H1 (cell line): ENCODE measurements at regions not wholly inside any gene's neighbourhood (a gene's known extent, or its start where the extent isn't known, plus 50 kb on each side); places are given as distances from the start of the nearest gene placed in this dataset.

ENCODE experiments used
- CTCF ChIA-PET: fragments of 300-600 bp; sonication (Branson Sonifier 250); formaldehyde crosslinking; loops from one replicate; lab custom pipeline; 2021; ENCODE audit not compliant: partially characterized antibody; lab: Charles Lee
- POLR2A ChIA-PET: fragments of 300-600 bp; sonication (Branson Sonifier 250); formaldehyde crosslinking; loops from one replicate; lab custom pipeline; 2021; ENCODE audit warnings: inconsistent platforms; ENCODE audit not compliant: partially characterized antibody; lab: Charles Lee
- DNase-seq, 2 experiments: peaks; one replicate each; pipeline versions ENCODE4 v3.0.0 to v3.0.0-alpha.2; 2010 to 2022; ENCODE audit warnings: low spot score in 2 of 2, low read depth in 1 of 2, mixed read lengths in 1 of 2
- FAIRE-seq: peaks from 2 replicates; lab custom pipeline; 2011; peaks lifted over from hg19 to GRCh38; lab: Jason Lieb, UNC
- H2AFZ ChIP-seq: 2 replicates; pipeline ENCODE4 v1.8.1; 2012; ENCODE audit warnings: low read length, inconsistent platforms
- H2AK5ac ChIP-seq: 2 replicates; pipeline ENCODE4 v1.6.1; 2013; ENCODE audit warnings: low read depth, low read length
- H2BK120ac ChIP-seq: replicated peaks from 2 replicates; pipeline ENCODE3; 2013; ENCODE audit warnings: low read depth, low read length, inconsistent platforms
- H2BK12ac ChIP-seq: 2 replicates; pipeline ENCODE4 v1.6.1; 2013; ENCODE audit warnings: low read depth, low read length
- H2BK15ac ChIP-seq: 2 replicates; pipeline ENCODE4 v1.6.1; 2013; ENCODE audit warnings: low read length
- H2BK20ac ChIP-seq: 2 replicates; pipeline ENCODE4 v1.6.1; 2013; ENCODE audit warnings: low read length
- H2BK5ac ChIP-seq: 2 replicates; pipeline ENCODE4 v1.6.1; 2013; ENCODE audit warnings: low read depth, low read length
- H3K14ac ChIP-seq: 2 replicates; pipeline ENCODE4 v1.6.1; 2013; ENCODE audit warnings: inconsistent platforms; ENCODE audit not compliant: insufficient read length
- H3K18ac ChIP-seq: 2 replicates; pipeline ENCODE4 v1.6.1; 2013; ENCODE audit warnings: low read length; ENCODE audit errors: extremely low read depth
- H3K23ac ChIP-seq: 2 replicates; pipeline ENCODE4 v1.6.1; 2013; ENCODE audit warnings: inconsistent platforms; ENCODE audit not compliant: insufficient read length
- H3K23me2 ChIP-seq: 2 replicates; pipeline ENCODE4 v1.6.1; 2013; ENCODE audit warnings: low read depth, low read length
- H3K27ac ChIP-seq: 2 replicates; pipeline ENCODE4 v1.6.1; 2011; ENCODE audit warnings: low read depth, low read length, inconsistent platforms
- H3K27me3 ChIP-seq, 4 experiments: replicated peaks in 1 of 4; 1 replicate in 1 of 4; 2 replicates in 3 of 4; pipeline versions ENCODE4 v1.6.1 to v1.8.1; 2011 to 2013; ENCODE audit warnings: low read length in 3 of 4, mild to moderate bottlenecking in 3 of 4, inconsistent platforms in 2 of 4, mixed read lengths in 2 of 4, moderate library complexity in 1 of 4; ENCODE audit not compliant: control insufficient read depth in 3 of 4, insufficient read depth in 3 of 4; ENCODE audit errors: extremely low read depth in 1 of 4
- H3K36me3 ChIP-seq, 4 experiments: 2 replicates each; pipeline versions ENCODE4 v1.6.1 to v1.8.1; 2011 to 2013; ENCODE audit warnings: mild to moderate bottlenecking in 4 of 4, low read length in 3 of 4, moderate library complexity in 2 of 4, control low read depth in 1 of 4, inconsistent platforms in 1 of 4; ENCODE audit not compliant: insufficient read depth in 4 of 4, control insufficient read depth in 2 of 4
- H3K4ac ChIP-seq: replicated peaks from 2 replicates; pipeline ENCODE3; 2013; ENCODE audit warnings: low read length, low read depth, mixed read lengths, inconsistent platforms; ENCODE audit not compliant: insufficient read length
- H3K4me1 ChIP-seq, 4 experiments: replicated peaks in 1 of 4; 1 replicate in 1 of 4; 2 replicates in 3 of 4; pipeline versions ENCODE4 v1.6.1 to v1.8.1; 2011 to 2013; ENCODE audit warnings: low read length in 3 of 4, inconsistent platforms in 2 of 4, mixed read lengths in 1 of 4; ENCODE audit not compliant: insufficient read depth in 4 of 4, control insufficient read depth in 3 of 4
- H3K4me2 ChIP-seq, 2 experiments: 2 replicates each; pipeline versions ENCODE4 v1.6.1 to v1.8.1; 2011 to 2013; ENCODE audit warnings: low read depth in 2 of 2, low read length in 2 of 2, control low read depth in 1 of 2, inconsistent platforms in 1 of 2, mild to moderate bottlenecking in 1 of 2; ENCODE audit not compliant: insufficient read depth in 1 of 2
- H3K4me3 ChIP-seq, 4 experiments: fragments of 200-600, 300-600 bp in 1 of 4; sonication (generic), shearing (Covaris generic), sonication (Bioruptor Twin) in 1 of 4; 2 replicates each; pipeline versions ENCODE4 v1.5.1 to v1.8.1; 2011 to 2016; ENCODE audit warnings: low read length in 4 of 4, low read depth in 3 of 4, control low read depth in 2 of 4, inconsistent platforms in 2 of 4, mild to moderate bottlenecking in 2 of 4, mixed read lengths in 1 of 4, moderate library complexity in 1 of 4; ENCODE audit not compliant: insufficient read depth in 2 of 4; ENCODE audit errors: extremely low read depth in 1 of 4
- H3K56ac ChIP-seq: replicated peaks from 2 replicates; pipeline ENCODE3; 2013; ENCODE audit warnings: low read depth, mild to moderate bottlenecking, mixed read lengths, low read length, inconsistent platforms; ENCODE audit not compliant: insufficient read length
- H3K79me1 ChIP-seq: 2 replicates; pipeline ENCODE4 v1.6.1; 2013; ENCODE audit warnings: low read depth, low read length, control low read depth
- H3K79me2 ChIP-seq, 2 experiments: 2 replicates each; pipeline versions ENCODE4 v1.6.1 to v1.8.1; 2012 to 2013; ENCODE audit warnings: low read length in 2 of 2, mild to moderate bottlenecking in 2 of 2, inconsistent platforms in 1 of 2; ENCODE audit not compliant: insufficient read depth in 2 of 2, control insufficient read depth in 1 of 2
- H3K9ac ChIP-seq, 4 experiments: replicated peaks in 1 of 4; 1 replicate in 1 of 4; 2 replicates in 3 of 4; pipeline versions ENCODE4 v1.6.1 to v1.8.1; 2011 to 2013; ENCODE audit warnings: low read depth in 3 of 4, low read length in 3 of 4, control low read depth in 2 of 4, mild to moderate bottlenecking in 2 of 4, moderate library complexity in 2 of 4, inconsistent platforms in 1 of 4; ENCODE audit errors: extremely low read depth in 1 of 4
- H3K9me3 ChIP-seq, 2 experiments: 2 replicates each; pipeline versions ENCODE4 v1.6.1 to v1.8.1; 2012 to 2013; ENCODE audit warnings: mild to moderate bottlenecking in 2 of 2, moderate library complexity in 2 of 2, control low read depth in 1 of 2, inconsistent platforms in 1 of 2, low read depth in 1 of 2, low read length in 1 of 2, mixed read lengths in 1 of 2; ENCODE audit not compliant: insufficient read depth in 2 of 2
- H4K20me1 ChIP-seq, 2 experiments: replicated peaks in 1 of 2; 2 replicates each; pipeline versions ENCODE3 to v1.8.1; 2011 to 2013; ENCODE audit warnings: inconsistent platforms in 2 of 2, low read length in 2 of 2, mild to moderate bottlenecking in 1 of 2; ENCODE audit not compliant: insufficient read depth in 2 of 2, control insufficient read depth in 1 of 2
- H4K5ac ChIP-seq: 2 replicates; pipeline ENCODE4 v1.6.1; 2013; ENCODE audit warnings: low read length, low read depth, mixed read lengths, inconsistent platforms; ENCODE audit not compliant: insufficient read length
- H4K8ac ChIP-seq: 2 replicates; pipeline ENCODE4 v1.8.0; 2013; ENCODE audit warnings: mild to moderate bottlenecking, moderate library complexity, low read length, inconsistent platforms; ENCODE audit not compliant: insufficient read depth; ENCODE audit errors: extremely low read depth
- H4K91ac ChIP-seq: replicated peaks from 2 replicates; pipeline ENCODE3; 2013; ENCODE audit warnings: low read length, mixed read lengths, inconsistent platforms; ENCODE audit not compliant: insufficient read length
- CTBP2 ChIP-seq: IDR thresholded peaks from 2 replicates; pipeline ENCODE4 v1.7.0; 2011; ENCODE audit warnings: borderline replicate concordance, mild to moderate bottlenecking, moderate library complexity, mixed read lengths, low read length; ENCODE audit not compliant: insufficient read depth, insufficient read length
- GABPA ChIP-seq: IDR thresholded peaks from 2 replicates; pipeline ENCODE4 v1.6.1; 2011; ENCODE audit warnings: mild to moderate bottlenecking, low read length, moderate library complexity, borderline replicate concordance; ENCODE audit not compliant: insufficient read depth
- GTF2F1 ChIP-seq: IDR thresholded peaks from 2 replicates; pipeline ENCODE4 v1.6.1; 2012; ENCODE audit warnings: low read depth, low read length, improper control_type of control experiment, borderline replicate concordance
- HDAC6 ChIP-seq: IDR thresholded peaks from one replicate; pipeline ENCODE4 v1.7.1; 2012; ENCODE audit warnings: low read depth, mild to moderate bottlenecking, inconsistent platforms, low read length, moderate library complexity
- MAX ChIP-seq: IDR thresholded peaks from 2 replicates; pipeline ENCODE4 v1.6.1; 2012; ENCODE audit warnings: inconsistent platforms
- RFX5 ChIP-seq: IDR thresholded peaks from 2 replicates; pipeline ENCODE4 v1.6.1; 2011; ENCODE audit warnings: low read depth, low read length, improper control_type of control experiment, borderline replicate concordance
- SIN3A ChIP-seq, 2 experiments: IDR thresholded peaks in 1 of 2; conservative IDR thresholded peaks in 1 of 2; 2 replicates each; pipeline ENCODE4 v1.6.1; 2011 to 2012; ENCODE audit warnings: low read length in 2 of 2, improper control_type of control experiment in 1 of 2, low read depth in 1 of 2, mild to moderate bottlenecking in 1 of 2
- SIX5 ChIP-seq: IDR thresholded peaks from 2 replicates; pipeline ENCODE4 v1.6.1; 2011; ENCODE audit warnings: mild to moderate bottlenecking, low read depth, low read length
- SP2 ChIP-seq: IDR thresholded peaks from 2 replicates; pipeline ENCODE4 v1.6.1; 2012; ENCODE audit warnings: mild to moderate bottlenecking, low read length, inconsistent platforms
- YY1 ChIP-seq: IDR thresholded peaks from 2 replicates; pipeline ENCODE4 v1.6.1; 2011; ENCODE audit warnings: low read depth, mild to moderate bottlenecking, low read length
- ZNF274 ChIP-seq: IDR thresholded peaks from 2 replicates; pipeline ENCODE4 v1.7.0; 2012; ENCODE audit warnings: low read length, borderline replicate concordance; ENCODE audit errors: extremely low read depth

GRCh38 chr3:145489011-145489410 lies 672.0 kb downstream of the PLOD2 start:
- no peak for FAIRE-seq
- TF ChIP-seq SIX5 (no peak), YY1 (no peak), HDAC6 (no peak), GTF2F1 (no peak), MAX (no peak), ZNF274 (no peak), CTBP2 (no peak), RFX5 (no peak), SP2 (no peak), GABPA (no peak), SIN3A (conservative IDR thresholded peaks at IDR 0.05 in 1 of 2, IDR thresholded peaks at IDR 0.05 in 1 of 2; ENCODE audit: low read depth in 1 of 2, low read length in 2 of 2) (no peak)

More at GRCh38 chr3:145489011-145489410, 672.0 kb downstream of the PLOD2 start:
- Histone ChIP-seq H4K20me1 (no peaks in the 10 kb centered on the region), H2BK15ac (no peak overlapping the region), H3K18ac (no peak overlapping the region), H3K23ac (no peak overlapping the region), H4K5ac (no peak overlapping the region), H3K79me1 (no peaks in the 10 kb centered on the region), H4K8ac (no peak overlapping the region), H3K4me1 (peaks cover 0 to 3% (median 0%) of the 10 kb centered on the region in 4 experiments; a peak in 3 of 7 replicates), H3K79me2 (no peaks in the 10 kb centered on the region), H3K36me3 (no peaks in the 10 kb centered on the region), H3K27me3 (no peaks in the 10 kb centered on the region), H2BK120ac (no peak overlapping the region), H3K56ac (no peak overlapping the region), H2BK5ac (no peak overlapping the region), H3K4me2 (no peak overlapping the region), H3K4ac (no peak overlapping the region), H3K27ac (no peak overlapping the region), H2AFZ (no peak overlapping the region), H2AK5ac (no peak overlapping the region), H3K9me3 (no peaks in the 10 kb centered on the region), H3K9ac (no peak overlapping the region), H2BK20ac (no peak overlapping the region), H3K23me2 (no peaks in the 10 kb centered on the region), H3K4me3 (no peak overlapping the region), H2BK12ac (no peak overlapping the region), H4K91ac (no peak overlapping the region), H3K14ac (no peak overlapping the region)
- ChIA-PET POLR2A (no interaction called here), CTCF (no interaction called here)
- no peak for DNase-seq
